AG09309 (cell line): ENCODE measurements at regions not wholly inside any gene's neighbourhood (a gene's known extent, or its start where the extent isn't known, plus 50 kb on each side); places are given as distances from the start of the nearest gene placed in this dataset.
"Not testable (repeated sequence)": the region's sequence is repeated elsewhere in the genome, so short reads cannot be mapped to it uniquely, and the experiment has no call there.

Experiments
- DNase-seq: peaks from one replicate; pipeline ENCODE4 v3.0.0-alpha.2; 2010; ENCODE audit warnings: low read depth
- H3K4me3 ChIP-seq: 2 replicates; pipeline ENCODE4 v1.5.1; 2011; ENCODE audit warnings: mild to moderate bottlenecking, low read depth, low read length, moderate library complexity; ENCODE audit not compliant: control insufficient read depth
- TF ChIP-seq, protein P1 (sequence below): IDR thresholded peaks from 2 replicates; pipeline ENCODE4 v1.5.1; 2011; ENCODE audit warnings: mild to moderate bottlenecking, low read depth, low read length, inconsistent platforms; ENCODE audit not compliant: insufficient read depth, control insufficient read depth; ENCODE audit errors: missing control alignments

GRCh38 chr9:38171538-38171884 is 102.5 kb upstream of the SHB start:
- TF ChIP-seq, protein P1, sequence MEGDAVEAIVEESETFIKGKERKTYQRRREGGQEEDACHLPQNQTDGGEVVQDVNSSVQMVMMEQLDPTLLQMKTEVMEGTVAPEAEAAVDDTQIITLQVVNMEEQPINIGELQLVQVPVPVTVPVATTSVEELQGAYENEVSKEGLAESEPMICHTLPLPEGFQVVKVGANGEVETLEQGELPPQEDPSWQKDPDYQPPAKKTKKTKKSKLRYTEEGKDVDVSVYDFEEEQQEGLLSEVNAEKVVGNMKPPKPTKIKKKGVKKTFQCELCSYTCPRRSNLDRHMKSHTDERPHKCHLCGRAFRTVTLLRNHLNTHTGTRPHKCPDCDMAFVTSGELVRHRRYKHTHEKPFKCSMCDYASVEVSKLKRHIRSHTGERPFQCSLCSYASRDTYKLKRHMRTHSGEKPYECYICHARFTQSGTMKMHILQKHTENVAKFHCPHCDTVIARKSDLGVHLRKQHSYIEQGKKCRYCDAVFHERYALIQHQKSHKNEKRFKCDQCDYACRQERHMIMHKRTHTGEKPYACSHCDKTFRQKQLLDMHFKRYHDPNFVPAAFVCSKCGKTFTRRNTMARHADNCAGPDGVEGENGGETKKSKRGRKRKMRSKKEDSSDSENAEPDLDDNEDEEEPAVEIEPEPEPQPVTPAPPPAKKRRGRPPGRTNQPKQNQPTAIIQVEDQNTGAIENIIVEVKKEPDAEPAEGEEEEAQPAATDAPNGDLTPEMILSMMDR: no peak
- no peak overlapping the region for H3K4me3 ChIP-seq
- DNase-seq: no peak

DNA sequence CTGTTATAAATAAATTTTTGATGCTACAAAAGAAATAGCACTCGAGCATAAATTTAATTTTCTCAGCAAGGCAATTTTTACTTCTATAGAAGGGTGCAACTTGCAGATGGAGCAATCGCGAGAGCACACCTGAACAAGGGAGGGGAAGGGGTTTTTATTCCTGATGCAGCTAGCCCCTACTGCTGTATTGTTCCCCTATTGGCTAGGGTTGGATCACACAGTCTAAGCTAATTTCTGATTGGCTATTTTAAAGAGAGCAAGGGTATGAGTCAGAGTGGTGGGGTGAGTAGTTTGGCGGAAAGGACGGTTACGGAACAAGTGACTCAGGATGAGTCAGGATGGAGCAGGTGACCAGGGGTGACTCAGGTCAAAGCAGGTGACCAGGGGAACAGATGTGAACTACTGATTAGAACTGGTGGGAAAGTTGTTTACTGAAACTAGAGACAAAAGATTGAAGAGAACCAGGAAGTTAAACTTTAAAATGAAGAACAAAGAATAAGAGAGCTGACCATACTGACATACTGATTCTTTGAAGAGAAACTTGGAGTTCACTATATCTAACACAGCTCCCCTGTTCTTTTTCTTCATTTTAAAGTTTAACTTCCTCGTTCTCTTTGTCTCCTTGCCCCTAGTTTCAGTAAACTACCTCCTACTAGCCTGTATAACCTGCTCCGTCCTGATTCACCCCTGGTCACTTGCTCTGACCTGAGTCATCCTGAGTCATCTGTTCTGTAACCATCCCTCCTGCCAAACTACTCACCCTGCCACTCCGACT is 101.9 kb upstream of the SHB start:
- not testable (repeated sequence) for DNase-seq, H3K4me3 ChIP-seq

- not testable (repeated sequence) for H3K4me3 ChIP-seq, DNase-seq
Observed at GRCh38 chr9:38170155-38170554, 101.1 kb upstream of the SHB start.

DNA sequence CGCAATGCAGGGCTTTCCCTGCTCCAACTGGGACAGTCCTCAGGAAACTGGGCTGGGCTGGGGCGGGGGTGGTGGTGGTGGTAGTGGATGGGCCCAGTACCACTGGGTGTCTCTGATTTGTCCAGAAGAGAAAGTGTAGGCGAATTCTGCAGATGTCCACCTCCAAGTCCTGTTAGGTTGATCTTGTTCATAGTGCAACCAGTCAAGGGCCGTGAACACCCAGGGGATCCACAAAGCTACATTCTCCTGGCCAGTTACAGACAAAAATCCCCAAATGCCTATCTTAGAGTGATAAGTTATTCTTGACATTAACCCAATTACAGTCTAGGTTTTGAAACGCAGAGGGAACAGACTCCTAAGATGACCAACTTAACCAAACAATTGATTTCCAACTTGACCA is 97.5 kb upstream of the SHB start:
- TF ChIP-seq, protein P1: no peak

GRCh38 chr9:38164659-38165221 is 95.7 kb upstream of the SHB start:
- no peak for DNase-seq
- H3K4me3 ChIP-seq: no peak overlapping the region
- TF ChIP-seq, protein P1: no peak

More for the DNA sequence above, 97.5 kb upstream of the SHB start:
- no peak overlapping the region for H3K4me3 ChIP-seq
- DNase-seq: no peak

GRCh38 chr9:38163518-38163917 is 94.5 kb upstream of the SHB start:
- TF ChIP-seq, protein P1: no peak
- DNase-seq: no peak
- no peak overlapping the region for H3K4me3 ChIP-seq

DNA sequence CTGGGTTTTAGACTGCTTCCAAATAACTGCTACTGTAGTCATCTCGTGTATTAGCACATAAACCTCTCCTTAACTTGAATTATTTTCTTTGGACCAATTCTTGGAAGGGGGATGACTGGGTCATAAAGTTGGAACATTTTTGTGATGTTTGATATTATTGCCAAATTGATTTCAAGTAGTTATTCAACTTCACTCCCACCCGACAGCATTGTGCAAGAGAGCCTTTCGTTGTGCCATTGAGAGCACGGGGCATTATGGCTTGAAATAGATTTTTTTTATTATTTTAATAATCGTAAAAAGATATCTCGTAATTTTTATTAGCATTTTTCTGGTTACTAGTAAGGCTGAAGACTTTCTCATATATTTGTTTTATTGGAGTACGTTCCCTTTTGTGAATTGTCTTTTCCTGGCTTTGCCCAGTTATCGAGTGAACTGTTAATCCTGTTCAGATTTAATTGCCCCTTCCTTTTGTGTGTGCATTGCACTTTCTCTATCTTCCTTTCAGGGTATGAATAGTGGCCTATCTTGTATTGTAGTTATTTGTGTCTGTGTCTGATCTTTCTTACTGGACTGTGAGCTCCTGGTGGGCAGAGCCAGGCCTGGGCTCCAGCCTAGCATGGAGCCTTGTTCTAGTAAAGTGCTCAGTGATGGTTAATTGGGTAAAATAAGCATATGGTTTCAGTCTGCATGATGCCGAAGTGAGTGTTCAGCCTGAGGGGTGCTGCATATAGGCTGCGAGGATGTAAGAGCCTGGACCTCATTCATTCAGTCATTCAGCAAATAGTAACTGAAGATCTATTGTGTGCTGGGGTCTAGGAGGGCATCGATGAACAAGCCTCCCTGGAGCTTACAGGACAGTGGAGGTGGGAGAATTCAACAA is 93.5 kb upstream of the SHB start:
- no peak overlapping the region for H3K4me3 ChIP-seq
- TF ChIP-seq, protein P1: no peak
- DNase-seq: peak; percentile 77
